HepG2 (cell line): ENCODE measurements at regions not wholly inside any gene's neighbourhood (a gene's known extent, or its start where the extent isn't known, plus 50 kb on each side); places are given as distances from the start of the nearest gene placed in this dataset.

Experiments
- ATAC-seq: fragments of 200-7000 bp; cut with Tn5 transposase; 3 replicates; pipeline ENCODE4 v1.9.1; 2020; ENCODE audit warnings: mild to moderate bottlenecking, moderate library complexity
- BruUV-seq: library from RNA; stranded (reverse); fragments of 400-500 nt; replicated peaks from 2 replicates; lab custom pipeline; 2021; lab: Mats Ljungman, UMichigan
- CTCF ChIA-PET: fragments of 300-600 bp; formaldehyde crosslinking; extraction: SDS; loops from one replicate; lab custom pipeline; 2021; ENCODE audit warnings: low total read pairs, inconsistent platforms, low intra/inter-chr PET ratio; lab: Yijun Ruan, JAX
- POLR2A ChIA-PET: fragments of 350-600 bp; sonication (Branson Sonifier 250); formaldehyde crosslinking; loops from one replicate; lab custom pipeline; 2020; ENCODE audit warnings: antibody characterized with exemption, inconsistent platforms; lab: Yijun Ruan, JAX
- DNase-seq: peaks from one replicate; pipeline ENCODE4 v3.0.0-alpha.2; 2015; ENCODE audit warnings: low spot score
- FAIRE-seq: peaks from 3 replicates; lab custom pipeline; 2011; peaks lifted over from hg19 to GRCh38; lab: Jason Lieb, UNC
- H2AFZ ChIP-seq: one replicate; pipeline ENCODE4 v1.6.1; 2011; ENCODE audit warnings: low read length, inconsistent platforms
- H3K27ac ChIP-seq: fragments of 300-600 bp; 3 replicates; pipeline ENCODE4 v1.8.0; 2011; ENCODE audit warnings: mixed run types, mild to moderate bottlenecking, mixed read lengths, low read length, inconsistent platforms; ENCODE audit not compliant: insufficient read depth; ENCODE audit errors: extremely low read length
- H3K27me3 ChIP-seq, 2 experiments: fragments of 200-600 bp in 1 of 2; 2 replicates in 1 of 2; 3 replicates in 1 of 2; pipeline versions ENCODE4 v1.6.0 to v1.8.0; 2011; ENCODE audit warnings: low read length in 2 of 2, mild to moderate bottlenecking in 2 of 2, moderate library complexity in 2 of 2, inconsistent platforms in 1 of 2; ENCODE audit not compliant: insufficient read depth in 2 of 2, control insufficient read depth in 1 of 2
- H3K36me3 ChIP-seq, 2 experiments: fragments of 200-600 bp in 1 of 2; replicated peaks in 1 of 2; 2 replicates in 1 of 2; 3 replicates in 1 of 2; pipeline versions ENCODE4 v1.5.1 to v1.8.0; 2011; ENCODE audit warnings: low read length in 2 of 2, inconsistent platforms in 1 of 2; ENCODE audit not compliant: insufficient read depth in 2 of 2, control insufficient read depth in 1 of 2
- H3K4me1 ChIP-seq: 2 replicates; pipeline ENCODE4 v1.5.1; 2012; ENCODE audit warnings: low read length, inconsistent platforms; ENCODE audit not compliant: insufficient read depth
- H3K4me2 ChIP-seq: 2 replicates; pipeline ENCODE4 v1.6.0; 2011; ENCODE audit warnings: low read depth, low read length, inconsistent platforms
- H3K4me3 ChIP-seq, 3 experiments: fragments of 200-600 bp in 1 of 3; sonication (generic), shearing (Covaris generic) in 1 of 3; replicated peaks in 1 of 3; 2 replicates each; pipeline ENCODE4 v1.5.1; 2011 to 2016; ENCODE audit warnings: low read length in 3 of 3, inconsistent platforms in 2 of 3, low read depth in 2 of 3, mild to moderate bottlenecking in 2 of 3, control low read depth in 1 of 3, mixed read lengths in 1 of 3; ENCODE audit not compliant: insufficient read depth in 1 of 3
- H3K79me2 ChIP-seq: one replicate; pipeline ENCODE4 v1.6.1; 2011; ENCODE audit warnings: low read length, inconsistent platforms; ENCODE audit not compliant: insufficient read depth
- H3K9ac ChIP-seq: 2 replicates; pipeline ENCODE4 v1.6.0; 2011; ENCODE audit warnings: mild to moderate bottlenecking, low read depth, low read length, inconsistent platforms; ENCODE audit not compliant: insufficient read depth
- H3K9me3 ChIP-seq: 2 replicates; pipeline ENCODE4 v1.5.1; 2012; ENCODE audit warnings: mild to moderate bottlenecking, low read length
- H4K20me1 ChIP-seq: 2 replicates; pipeline ENCODE4 v1.6.0; 2011; ENCODE audit warnings: inconsistent platforms, mild to moderate bottlenecking, low read length, moderate library complexity; ENCODE audit not compliant: insufficient read depth
- ELF3 ChIP-seq: IDR thresholded peaks from 2 replicates; pipeline ENCODE4 v1.6.1; 2016; ENCODE audit warnings: missing genetic modification reagents, missing compliant biosample characterization
- MNT ChIP-seq: fragments of 450-650 bp; IDR thresholded peaks from 2 replicates; pipeline ENCODE4 v1.6.1; 2016
- NR2F2 ChIP-seq: IDR thresholded peaks from 2 replicates; pipeline ENCODE4 v1.6.1; 2012; ENCODE audit warnings: low read depth, inconsistent platforms, borderline replicate concordance
- ZNF597 ChIP-seq: sonication (generic); formaldehyde crosslinking; IDR thresholded peaks from 2 replicates; pipeline ENCODE4 v1.5.0; 2020; ENCODE audit warnings: missing genetic modification reagents
- WGBS: methylation state at CpG from one replicate; pipeline ENCODE4 v1.1.6; 2017; ENCODE audit warnings: low lambda C conversion rate; 5-methylcytosine and 5-hydroxymethylcytosine counted together
- in situ Hi-C: cut with HindIII; loops from 2 replicates; pipeline ENCODE4 v1.10.0; 2017; ENCODE audit warnings: low pct_unique_long_range_greater_than_20kb; ENCODE audit not compliant: extremely low pct_ligation_motif_present
- intact Hi-C: fragments of 100-400 bp; cut with micrococcal nuclease; formaldehyde crosslinking; loops from one replicate; pipeline ENCODE4 v1.10.0; 2022; ENCODE audit not compliant: unreplicated experiment

- Histone ChIP-seq H2AFZ (no peak overlapping the region), H4K20me1 (no peaks in the 10 kb centered on the region), H3K4me3 (no peak overlapping the region), H3K36me3 (no peaks in the 10 kb centered on the region), H3K79me2 (no peaks in the 10 kb centered on the region), H3K4me2 (no peak overlapping the region), H3K27me3 (peaks cover 27 to 88% of the 10 kb centered on the region in 2 experiments), H3K9me3 (no peaks in the 10 kb centered on the region), H3K4me1 (peaks cover 14% of the 10 kb centered on the region), H3K9ac (no peak overlapping the region), H3K27ac (no peak overlapping the region)
- intact Hi-C loops (no loop called here), in situ Hi-C loops (no loop called here)
- ChIA-PET POLR2A (no interaction called here), CTCF (no interaction called here)
- FAIRE-seq: no peak
- no peak for TF ChIP-seq ELF3 (CRISPR knock-in tag)
- TF ChIP-seq MNT: peak; percentile 99
- no peak for DNase-seq
- ATAC-seq: no peak
- WGBS: 2% methylated on average over 6 of the region's 9 CpGs
- no TSS peak for BruUV-seq
Observed at GRCh38 chr2:240365971-240366471, 69.4 kb upstream of the GPC1 start.

- H3K4me2 ChIP-seq: no peak overlapping the region
- ChIA-PET CTCF (no interaction called here), POLR2A (no interaction called here)
- in situ Hi-C loops (no loop called here), intact Hi-C loops (no loop called here)
- 52% methylated on average over 19 of the region's 19 CpGs for WGBS
- peaks cover 14% of the 10 kb centered on the region for H3K4me1 ChIP-seq
- no TSS peak for BruUV-seq
- no peak overlapping the region for H2AFZ ChIP-seq
- H3K27ac ChIP-seq: no peak overlapping the region
- H3K9ac ChIP-seq: no peak overlapping the region
- peaks cover 31 to 87% of the 10 kb centered on the region in 2 experiments for H3K27me3 ChIP-seq
- no peaks in the 10 kb centered on the region for H3K36me3 ChIP-seq
- DNase-seq: no peak
- H3K9me3 ChIP-seq: no peaks in the 10 kb centered on the region
- ATAC-seq: no peak
- no peaks in the 10 kb centered on the region for H3K79me2 ChIP-seq
- H4K20me1 ChIP-seq: no peaks in the 10 kb centered on the region
- TF ChIP-seq MNT: peak; percentile 98
- TF ChIP-seq NR2F2: no peak
- no peak for TF ChIP-seq ZNF597 (CRISPR knock-in tag)
- no peak overlapping the region for H3K4me3 ChIP-seq
- FAIRE-seq: no peak
Observed at GRCh38 chr2:240366901-240367300, 68.6 kb upstream of the GPC1 start.
